BLaER1 treated with 17β-estradiol and CSF1 and Interleukin-3, amounts not matched to agents 10 nM and 100 nM (cell line): ENCODE measurements at regions not wholly inside any gene's neighbourhood (a gene's known extent, or its start where the extent isn't known, plus 50 kb on each side); places are given as distances from the start of the nearest gene placed in this dataset.

Source experiments
- H3K27ac ChIP-seq, 11 experiments: shearing (Covaris generic); formaldehyde crosslinking; 2 replicates each; pipeline ENCODE4 v1.8.1; 2022
- H3K27me3 ChIP-seq, 11 experiments: shearing (Covaris generic); formaldehyde crosslinking; 2 replicates each; pipeline ENCODE4 v1.8.1; 2022
- H3K36me3 ChIP-seq, 11 experiments: shearing (Covaris generic); formaldehyde crosslinking; 2 replicates each; pipeline ENCODE4 v1.8.1; 2022
- H3K4me1 ChIP-seq, 10 experiments: shearing (Covaris generic); formaldehyde crosslinking; 2 replicates each; pipeline ENCODE4 v1.8.1; 2022
- H3K4me2 ChIP-seq, 11 experiments: shearing (Covaris generic); formaldehyde crosslinking; 2 replicates each; pipeline ENCODE4 v1.8.1; 2022
- H3K4me3 ChIP-seq, 10 experiments: shearing (Covaris generic); formaldehyde crosslinking; 2 replicates each; pipeline ENCODE4 v1.8.1; 2022
- H3K9ac ChIP-seq, 11 experiments: shearing (Covaris generic); formaldehyde crosslinking; 2 replicates each; pipeline ENCODE4 v1.8.1; 2022
- H3K9me3 ChIP-seq, 11 experiments: shearing (Covaris generic); formaldehyde crosslinking; replicated peaks in 1 of 11; 2 replicates each; pipeline ENCODE4 v1.8.1; 2022
- H4K20me1 ChIP-seq, 11 experiments: shearing (Covaris generic); formaldehyde crosslinking; 2 replicates each; pipeline ENCODE4 v1.8.1; 2022
- Cebpa-rat ChIP-seq, 11 experiments: shearing (Covaris generic); IDR thresholded peaks; 2 replicates each; pipeline ENCODE4 v1.8.1; 2022

GRCh38 chr12:104846056-104846767 is 111.9 kb downstream of the SLC41A2 start:
- TF ChIP-seq Cebpa-rat (IDR thresholded peaks at IDR 0.05) = no peak
- Histone ChIP-seq H4K20me1 (no peaks in the 10 kb centered on the region), H3K9me3 (no peaks in the 10 kb centered on the region), H3K27me3 (no peaks in the 10 kb centered on the region), H3K9ac (no peak overlapping the region), H3K36me3 (no peaks in the 10 kb centered on the region), H3K27ac (no peak overlapping the region), H3K4me3 (no peak overlapping the region), H3K4me2 (no peak overlapping the region), H3K4me1 (no peaks in the 10 kb centered on the region)

GRCh38 chr12:104844123-104844522 is 114.0 kb downstream of the SLC41A2 start:
- Histone ChIP-seq H3K4me3 (no peak overlapping the region), H4K20me1 (no peaks in the 10 kb centered on the region), H3K4me2 (no peak overlapping the region), H3K9ac (no peak overlapping the region), H3K27me3 (no peaks in the 10 kb centered on the region), H3K36me3 (no peaks in the 10 kb centered on the region), H3K4me1 (no peaks in the 10 kb centered on the region), H3K27ac (no peak overlapping the region), H3K9me3 (no peaks in the 10 kb centered on the region)
- TF ChIP-seq Cebpa-rat (IDR thresholded peaks at IDR 0.05) = no peak

GRCh38 chr12:104840262-104840661 is 117.8 kb downstream of the SLC41A2 start:
- Histone ChIP-seq H3K4me2 (no peak overlapping the region), H3K27ac (no peak overlapping the region), H3K9ac (no peak overlapping the region), H3K27me3 (no peaks in the 10 kb centered on the region), H4K20me1 (no peaks in the 10 kb centered on the region), H3K4me3 (no peak overlapping the region), H3K36me3 (no peaks in the 10 kb centered on the region), H3K4me1 (no peaks in the 10 kb centered on the region), H3K9me3 (no peaks in the 10 kb centered on the region)
- no peak for TF ChIP-seq Cebpa-rat (IDR thresholded peaks at IDR 0.05)

DNA sequence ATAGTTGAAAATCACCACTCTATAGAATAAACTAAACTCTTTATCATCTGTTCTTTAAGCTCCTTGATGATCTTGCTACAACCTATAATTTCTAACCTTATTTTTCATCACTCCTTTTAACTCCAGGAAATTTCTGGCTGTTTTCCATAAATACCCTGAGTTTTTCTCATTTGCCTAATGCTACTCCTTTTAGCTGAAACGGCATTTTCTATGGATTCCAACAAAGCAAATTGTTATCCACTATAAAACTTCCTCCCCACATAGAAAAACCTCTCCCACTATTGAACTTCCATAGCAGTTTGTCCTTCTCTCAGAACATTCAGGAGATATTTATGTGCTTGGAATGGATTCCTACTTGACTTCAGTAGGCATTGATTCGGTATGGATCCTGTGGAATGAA is 122.8 kb downstream of the SLC41A2 start:
- no peak overlapping the region for H3K4me3 ChIP-seq
- no peaks in the 10 kb centered on the region for H3K9me3 ChIP-seq
- no peak for TF ChIP-seq Cebpa-rat (IDR thresholded peaks at IDR 0.05)

DNA sequence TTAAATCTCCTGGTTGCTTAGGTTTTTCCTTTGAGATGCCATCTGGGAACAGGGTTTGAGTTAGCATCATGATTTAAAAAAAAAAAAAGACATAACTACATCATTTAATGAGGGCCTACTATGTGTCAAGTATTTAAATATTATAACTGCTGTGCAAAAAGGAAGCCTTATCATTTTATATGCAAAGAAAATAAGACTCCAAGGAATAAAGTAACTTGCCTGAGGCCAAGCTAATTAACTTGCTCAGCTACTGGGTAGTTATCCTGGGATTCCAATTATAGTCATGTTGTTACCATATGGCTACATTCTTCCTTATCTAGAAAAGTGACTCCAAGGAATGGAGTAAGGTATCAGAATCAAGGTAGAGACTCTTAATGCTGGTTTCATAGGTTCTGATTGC is 123.5 kb downstream of the SLC41A2 start:
- TF ChIP-seq Cebpa-rat (IDR thresholded peaks at IDR 0.05) = no peak
- no peak overlapping the region for H3K9ac ChIP-seq
- no peak overlapping the region for H3K27ac ChIP-seq
- no peaks in the 10 kb centered on the region for H3K36me3 ChIP-seq
- no peaks in the 10 kb centered on the region for H3K9me3 ChIP-seq
- no peak overlapping the region for H3K4me3 ChIP-seq
- no peaks in the 10 kb centered on the region for H3K4me1 ChIP-seq
- no peaks in the 10 kb centered on the region for H4K20me1 ChIP-seq
- no peaks in the 10 kb centered on the region for H3K27me3 ChIP-seq
- no peak overlapping the region for H3K4me2 ChIP-seq

More for the DNA sequence above, 122.8 kb downstream of the SLC41A2 start:
- H3K36me3 ChIP-seq = no peaks in the 10 kb centered on the region
- no peak overlapping the region for H3K27ac ChIP-seq
- no peaks in the 10 kb centered on the region for H4K20me1 ChIP-seq
- no peaks in the 10 kb centered on the region for H3K4me1 ChIP-seq
- no peaks in the 10 kb centered on the region for H3K27me3 ChIP-seq
- no peak overlapping the region for H3K4me2 ChIP-seq
- no peak overlapping the region for H3K9ac ChIP-seq

DNA sequence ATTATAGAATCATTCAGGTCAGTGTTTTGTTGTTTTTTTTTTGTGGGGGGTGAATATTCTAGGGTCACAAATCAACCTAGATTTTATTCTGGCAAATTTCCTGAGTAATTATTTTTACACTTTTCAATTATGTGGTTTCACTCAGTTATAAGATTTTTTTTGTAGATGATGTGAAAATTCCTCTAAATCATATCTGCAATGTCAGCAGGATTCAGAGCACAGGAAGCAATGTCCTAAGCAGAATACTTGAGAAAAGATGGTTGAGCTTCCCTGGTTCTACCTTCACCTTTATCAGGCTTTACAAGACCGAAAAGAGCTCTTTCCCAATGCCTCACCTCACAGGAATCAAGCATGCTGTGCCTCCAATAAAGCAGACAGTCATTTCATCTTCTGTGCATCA is 124.3 kb downstream of the SLC41A2 start:
- H3K9me3 ChIP-seq = no peaks in the 10 kb centered on the region
- no peak overlapping the region for H3K27ac ChIP-seq
- no peak overlapping the region for H3K4me2 ChIP-seq

GRCh38 chr12:104828015-104828414 is 130.1 kb downstream of the SLC41A2 start:
- no peak for TF ChIP-seq Cebpa-rat (IDR thresholded peaks at IDR 0.05)
- Histone ChIP-seq H4K20me1 (no peaks in the 10 kb centered on the region), H3K36me3 (peaks cover 0 to 11% (median 0%) of the 10 kb centered on the region in 11 experiments; a peak in 4 of 22 replicates), H3K27me3 (no peaks in the 10 kb centered on the region), H3K4me2 (no peak overlapping the region), H3K4me3 (no peak overlapping the region), H3K9me3 (peaks cover 27 to 48% (median 40%) of the 10 kb centered on the region in 11 experiments), H3K9ac (no peak overlapping the region), H3K27ac (no peak overlapping the region), H3K4me1 (no peaks in the 10 kb centered on the region)

More for the DNA sequence above, 124.3 kb downstream of the SLC41A2 start:
- Histone ChIP-seq H3K27me3 (no peaks in the 10 kb centered on the region), H4K20me1 (no peaks in the 10 kb centered on the region), H3K4me1 (no peaks in the 10 kb centered on the region), H3K36me3 (no peaks in the 10 kb centered on the region), H3K4me3 (no peak overlapping the region), H3K9ac (no peak overlapping the region)
- no peak for TF ChIP-seq Cebpa-rat (IDR thresholded peaks at IDR 0.05)

- TF ChIP-seq Cebpa-rat (IDR thresholded peaks at IDR 0.05) = no peak
- no peaks in the 10 kb centered on the region for H3K4me1 ChIP-seq
- H3K27me3 ChIP-seq = no peaks in the 10 kb centered on the region
- peaks cover 0 to 11% (median 0%) of the 10 kb centered on the region in 11 experiments; a peak in 4 of 22 replicates for H3K36me3 ChIP-seq
- no peak overlapping the region for H3K9ac ChIP-seq
- H4K20me1 ChIP-seq = no peaks in the 10 kb centered on the region
- peaks cover 27 to 48% (median 40%) of the 10 kb centered on the region in 11 experiments for H3K9me3 ChIP-seq
- no peak overlapping the region for H3K27ac ChIP-seq
- H3K4me2 ChIP-seq = no peak overlapping the region
- no peak overlapping the region for H3K4me3 ChIP-seq
Observed at GRCh38 chr12:104827587-104827986, 130.5 kb downstream of the SLC41A2 start.

DNA sequence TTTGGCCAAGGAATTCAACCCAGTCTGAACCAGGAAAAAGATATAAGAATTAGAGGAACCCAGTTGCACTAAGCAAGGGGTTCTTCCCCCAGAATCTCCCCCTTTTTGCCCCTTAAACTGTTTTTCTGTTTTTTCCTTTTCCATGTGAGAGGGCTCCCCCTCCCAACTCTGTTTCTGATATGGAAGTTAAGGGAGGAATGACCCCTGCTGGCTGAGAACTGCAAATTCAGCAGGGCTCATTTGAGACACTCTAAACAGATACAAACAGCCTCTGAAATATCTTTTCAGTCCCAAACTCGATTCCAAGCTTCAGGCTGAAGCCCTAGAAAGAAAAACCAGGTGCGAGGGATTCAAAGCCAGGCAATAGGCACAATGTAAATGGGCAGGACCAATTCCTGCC is 132.7 kb downstream of the SLC41A2 start:
- H3K4me2 ChIP-seq = no peak overlapping the region
- H4K20me1 ChIP-seq = no peaks in the 10 kb centered on the region
- H3K4me3 ChIP-seq = no peak overlapping the region
- H3K4me1 ChIP-seq = no peaks in the 10 kb centered on the region
- peaks cover 0 to 11% (median 0%) of the 10 kb centered on the region in 11 experiments; a peak in 4 of 22 replicates for H3K36me3 ChIP-seq
- no peaks in the 10 kb centered on the region for H3K27me3 ChIP-seq
- peaks cover 27 to 51% (median 40%) of the 10 kb centered on the region in 11 experiments for H3K9me3 ChIP-seq
- no peak for TF ChIP-seq Cebpa-rat (IDR thresholded peaks at IDR 0.05)
- no peak overlapping the region for H3K9ac ChIP-seq
- no peak overlapping the region for H3K27ac ChIP-seq

DNA sequence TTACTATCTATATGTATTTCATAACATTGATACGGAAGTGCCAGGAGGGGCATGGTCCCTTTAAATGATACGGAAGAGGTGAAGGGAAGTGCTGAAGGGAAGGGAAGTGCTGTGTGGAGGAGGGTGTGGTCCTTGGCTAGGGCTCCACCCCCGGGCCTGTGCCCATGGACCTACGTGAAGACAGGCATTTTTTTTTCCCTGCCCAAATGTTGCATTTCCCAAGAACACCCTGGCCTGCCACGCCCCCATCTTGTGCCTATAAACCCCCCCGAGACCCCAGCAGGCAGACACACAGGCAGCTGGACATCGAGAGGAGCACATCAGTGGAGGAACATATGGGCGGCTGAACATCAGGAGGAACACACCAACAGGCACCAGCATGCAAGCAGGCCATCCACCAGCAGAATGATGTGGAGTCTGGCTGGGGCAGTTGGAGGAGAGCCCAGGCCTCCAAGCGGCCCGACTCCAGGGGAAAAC is 134.1 kb downstream of the SLC41A2 start:
- Histone ChIP-seq H3K4me2 (no peak overlapping the region), H3K4me1 (no peaks in the 10 kb centered on the region), H3K36me3 (peaks cover 0 to 11% (median 0%) of the 10 kb centered on the region in 11 experiments; a peak in 4 of 22 replicates), H4K20me1 (no peaks in the 10 kb centered on the region), H3K9me3 (peaks cover 38 to 63% (median 53%) of the 10 kb centered on the region in 11 experiments), H3K9ac (no peak overlapping the region), H3K27me3 (no peaks in the 10 kb centered on the region), H3K4me3 (no peak overlapping the region), H3K27ac (no peak overlapping the region)
- TF ChIP-seq Cebpa-rat (IDR thresholded peaks at IDR 0.05) = no peak
